Endothelial cell of umbilical vein (primary cell): ENCODE measurements at regions not wholly inside any gene's neighbourhood (a gene's known extent, or its start where the extent isn't known, plus 50 kb on each side); places are given as distances from the start of the nearest gene placed in this dataset.

Source experiments
- EZH2 ChIP-seq: IDR thresholded peaks from 2 replicates; pipeline ENCODE4 v1.6.1; 2012; ENCODE audit warnings: borderline replicate concordance, low read depth, mild to moderate bottlenecking, moderate library complexity, low read length, inconsistent platforms; ENCODE audit not compliant: severe bottlenecking
- TF ChIP-seq, protein P1 (sequence below), 2 donors: IDR thresholded peaks; 1 replicate in 1 of 2; 2 replicates in 1 of 2; pipeline ENCODE4 v1.5.1; 2011; ENCODE audit warnings: low read length in 2 of 2, mild to moderate bottlenecking in 2 of 2, moderate library complexity in 2 of 2, control low read depth in 1 of 2, inconsistent platforms in 1 of 2, low read depth in 1 of 2; ENCODE audit not compliant: insufficient read depth in 1 of 2; ENCODE audit errors: extremely low read depth in 1 of 2

DNA sequence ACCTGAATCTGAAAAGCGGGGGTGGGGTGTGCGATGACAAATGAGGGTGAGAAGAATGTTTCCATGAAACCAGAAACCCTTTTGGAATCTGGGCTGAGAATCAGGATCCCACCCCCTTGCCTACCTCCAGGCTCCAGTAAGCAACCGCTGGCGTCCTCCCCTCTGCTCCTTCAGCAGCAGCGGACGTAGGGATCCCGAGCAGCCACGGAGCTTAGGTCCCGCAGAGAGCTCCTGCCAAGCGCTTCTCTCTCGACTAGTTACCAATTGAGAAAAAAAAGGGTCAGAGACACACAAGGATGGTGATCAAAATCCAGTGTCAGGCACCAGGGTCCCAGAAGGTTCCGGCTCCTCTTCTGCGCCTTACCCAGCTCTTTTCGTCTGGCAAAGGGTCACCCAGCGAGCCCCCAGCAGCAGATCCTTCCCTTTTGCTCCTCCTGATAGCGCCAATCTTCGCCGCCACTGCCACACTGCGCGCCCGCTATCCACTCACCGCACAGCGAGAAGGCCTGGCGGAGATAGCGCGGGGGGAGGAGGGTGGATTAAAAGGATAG is 733.5 kb downstream of the ZWINT start:
- TF ChIP-seq, protein P1, sequence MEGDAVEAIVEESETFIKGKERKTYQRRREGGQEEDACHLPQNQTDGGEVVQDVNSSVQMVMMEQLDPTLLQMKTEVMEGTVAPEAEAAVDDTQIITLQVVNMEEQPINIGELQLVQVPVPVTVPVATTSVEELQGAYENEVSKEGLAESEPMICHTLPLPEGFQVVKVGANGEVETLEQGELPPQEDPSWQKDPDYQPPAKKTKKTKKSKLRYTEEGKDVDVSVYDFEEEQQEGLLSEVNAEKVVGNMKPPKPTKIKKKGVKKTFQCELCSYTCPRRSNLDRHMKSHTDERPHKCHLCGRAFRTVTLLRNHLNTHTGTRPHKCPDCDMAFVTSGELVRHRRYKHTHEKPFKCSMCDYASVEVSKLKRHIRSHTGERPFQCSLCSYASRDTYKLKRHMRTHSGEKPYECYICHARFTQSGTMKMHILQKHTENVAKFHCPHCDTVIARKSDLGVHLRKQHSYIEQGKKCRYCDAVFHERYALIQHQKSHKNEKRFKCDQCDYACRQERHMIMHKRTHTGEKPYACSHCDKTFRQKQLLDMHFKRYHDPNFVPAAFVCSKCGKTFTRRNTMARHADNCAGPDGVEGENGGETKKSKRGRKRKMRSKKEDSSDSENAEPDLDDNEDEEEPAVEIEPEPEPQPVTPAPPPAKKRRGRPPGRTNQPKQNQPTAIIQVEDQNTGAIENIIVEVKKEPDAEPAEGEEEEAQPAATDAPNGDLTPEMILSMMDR (IDR thresholded peaks at IDR 0.05; ENCODE audit: extremely low read depth in 1 of 2, insufficient read depth in 1 of 2, low read depth in 1 of 2, low read length in 2 of 2): no peak
- no peak for TF ChIP-seq EZH2
